ENCODE measurements at regions not wholly inside any gene's neighbourhood (a gene's known extent, or its start where the extent isn't known, plus 50 kb on each side); places are given as distances from the start of the nearest gene placed in this dataset.

- H3K36me3 ChIP-seq: no peaks in the 10 kb centered on the region
- intact Hi-C loops (cut with DNase I): no loop called here
- peak; percentile 73 to 90 for DNase-seq
Observed at GRCh38 chr4:162274354-162274753, 110.6 kb upstream of the FSTL5 start.

GRCh38 chr4:162272215-162272614 lies 108.4 kb upstream of the FSTL5 start:
- H3K9me3 ChIP-seq: no peaks in the 10 kb centered on the region
- WGBS, 2 donors: 95% methylated on average over 2 of the region's 2 CpGs
- intact Hi-C loops (cut with DNase I): no loop called here
- H3K4me1 ChIP-seq: no peaks in the 10 kb centered on the region
- H3K27ac ChIP-seq: no peak overlapping the region
- no peak for DNase-seq
- no peaks in the 10 kb centered on the region for H3K27me3 ChIP-seq
- H3K36me3 ChIP-seq: no peaks in the 10 kb centered on the region
- no peak overlapping the region for H3K4me3 ChIP-seq (replicated peaks in 1 of 3)
- TF ChIP-seq CTCF (IDR thresholded peaks at IDR 0.05) (no peak), POLR2A (IDR thresholded peaks at IDR 0.05) (no peak)

More at GRCh38 chr4:162274354-162274753, 110.6 kb upstream of the FSTL5 start:
- H3K4me1 ChIP-seq: no peaks in the 10 kb centered on the region
- no peak overlapping the region for H3K27ac ChIP-seq
- 47 to 48% methylated on average over 1 of the region's 1 CpG for whole genome bisulfite sequencing, 2 donors
- H3K9me3 ChIP-seq: no peaks in the 10 kb centered on the region
- H3K4me3 ChIP-seq (replicated peaks in 1 of 3): no peak overlapping the region
- no peaks in the 10 kb centered on the region for H3K27me3 ChIP-seq
- no peak for TF ChIP-seq POLR2A (IDR thresholded peaks at IDR 0.05)
- TF ChIP-seq CTCF (IDR thresholded peaks at IDR 0.05): no peak

- no peaks in the 10 kb centered on the region for H3K9me3 ChIP-seq
- WGBS, 2 donors: 87% methylated on average over 4 of the region's 4 CpGs
- intact Hi-C loops (cut with DNase I): no loop called here
- H3K4me1 ChIP-seq: no peaks in the 10 kb centered on the region
- no peak overlapping the region for H3K4me3 ChIP-seq (replicated peaks in 1 of 3)
- H3K27me3 ChIP-seq: no peaks in the 10 kb centered on the region
- no peak for TF ChIP-seq POLR2A (IDR thresholded peaks at IDR 0.05)
- no peak for TF ChIP-seq CTCF (IDR thresholded peaks at IDR 0.05)
- DNase-seq: no peak
- H3K27ac ChIP-seq: no peak overlapping the region
- no peaks in the 10 kb centered on the region for H3K36me3 ChIP-seq
Observed at GRCh38 chr4:162268911-162269310, 105.1 kb upstream of the FSTL5 start.

GRCh38 chr4:162265802-162266201 lies 102.0 kb upstream of the FSTL5 start:
- H3K9me3 ChIP-seq: no peaks in the 10 kb centered on the region
- 57 to 68% methylated on average over 1 of the region's 1 CpG for WGBS, 2 donors
- intact Hi-C loops (cut with DNase I): no loop called here
- no peaks in the 10 kb centered on the region for H3K27me3 ChIP-seq
- no peak for TF ChIP-seq POLR2A (IDR thresholded peaks at IDR 0.05)
- TF ChIP-seq CTCF (IDR thresholded peaks at IDR 0.05): no peak
- no peaks in the 10 kb centered on the region for H3K4me1 ChIP-seq
- no peak overlapping the region for H3K4me3 ChIP-seq (replicated peaks in 1 of 3)
- DNase-seq: no peak
- no peaks in the 10 kb centered on the region for H3K36me3 ChIP-seq
- H3K27ac ChIP-seq: no peak overlapping the region

GRCh38 chr4:162245051-162245450 lies 81.3 kb upstream of the FSTL5 start:
- H3K27me3 ChIP-seq: no peaks in the 10 kb centered on the region
- TF ChIP-seq POLR2A (IDR thresholded peaks at IDR 0.05): no peak
- TF ChIP-seq CTCF (IDR thresholded peaks at IDR 0.05): no peak
- H3K4me1 ChIP-seq: no peaks in the 10 kb centered on the region
- no peaks in the 10 kb centered on the region for H3K36me3 ChIP-seq
- no peaks in the 10 kb centered on the region for H3K9me3 ChIP-seq
- no peak overlapping the region for H3K27ac ChIP-seq
- no peak overlapping the region for H3K4me3 ChIP-seq (replicated peaks in 1 of 3)
- intact Hi-C loops (cut with DNase I): no loop called here
- no peak for DNase-seq
- WGBS, 2 donors: 69 to 78% methylated on average over 4 of the region's 4 CpGs
